H9 (cell line): ENCODE measurements at regions not wholly inside any gene's neighbourhood (a gene's known extent, or its start where the extent isn't known, plus 50 kb on each side); places are given as distances from the start of the nearest gene placed in this dataset.

Source experiments
- DNase-seq: peaks from one replicate; pipeline ENCODE4 v3.0.0-alpha.2; 2017
- H2AFZ ChIP-seq: one replicate; pipeline ENCODE4 v1.6.1; 2013; ENCODE audit warnings: mild to moderate bottlenecking, low read length, control low read depth, moderate library complexity
- H2AK5ac ChIP-seq: 2 replicates; pipeline ENCODE4 v1.6.1; 2013; ENCODE audit warnings: low read length, control low read depth, mixed read lengths; ENCODE audit not compliant: insufficient read length
- H2BK120ac ChIP-seq: one replicate; pipeline ENCODE4 v1.6.1; 2013; ENCODE audit warnings: low read depth, mild to moderate bottlenecking, low read length, control low read depth, inconsistent platforms; ENCODE audit not compliant: poor library complexity, severe bottlenecking
- H2BK12ac ChIP-seq: 2 replicates; pipeline ENCODE4 v1.6.1; 2013; ENCODE audit warnings: low read length, control low read depth, mixed read lengths, low read depth; ENCODE audit not compliant: insufficient read length
- H2BK15ac ChIP-seq: 2 replicates; pipeline ENCODE4 v1.6.1; 2013; ENCODE audit warnings: low read depth, low read length, control low read depth
- H2BK20ac ChIP-seq: one replicate; pipeline ENCODE4 v1.6.1; 2013; ENCODE audit warnings: low read depth, mild to moderate bottlenecking, low read length, control low read depth, inconsistent platforms; ENCODE audit not compliant: poor library complexity, severe bottlenecking
- H2BK5ac ChIP-seq: 2 replicates; pipeline ENCODE4 v1.6.1; 2013; ENCODE audit warnings: low read length, control low read depth, mixed read lengths; ENCODE audit not compliant: insufficient read length
- H3K14ac ChIP-seq: 2 replicates; pipeline ENCODE4 v1.6.1; 2013; ENCODE audit warnings: low read length, control low read depth; ENCODE audit not compliant: insufficient read depth
- H3K18ac ChIP-seq: 2 replicates; pipeline ENCODE4 v1.6.1; 2013; ENCODE audit warnings: low read depth, mild to moderate bottlenecking, mixed read lengths, low read length, control low read depth; ENCODE audit not compliant: insufficient read length
- H3K23ac ChIP-seq: 2 replicates; pipeline ENCODE4 v1.6.1; 2013; ENCODE audit warnings: low read length, control low read depth, mixed read lengths, low read depth; ENCODE audit not compliant: insufficient read length
- H3K23me2 ChIP-seq: 2 replicates; pipeline ENCODE4 v1.6.1; 2013; ENCODE audit warnings: low read depth, mild to moderate bottlenecking, mixed read lengths, low read length, control low read depth; ENCODE audit not compliant: insufficient read length, poor library complexity, severe bottlenecking
- H3K27ac ChIP-seq: 2 replicates; pipeline ENCODE4 v1.5.1; 2013; ENCODE audit warnings: low read length, control low read depth, mixed read lengths, low read depth; ENCODE audit not compliant: insufficient read length
- H3K27me3 ChIP-seq: 2 replicates; pipeline ENCODE4 v1.6.1; 2013; ENCODE audit warnings: low read length, control low read depth, inconsistent platforms; ENCODE audit not compliant: insufficient read depth
- H3K4ac ChIP-seq: 2 replicates; pipeline ENCODE4 v1.6.1; 2013; ENCODE audit warnings: low read depth, mild to moderate bottlenecking, control low read depth, inconsistent platforms, low read length, moderate library complexity
- H3K4me1 ChIP-seq: 2 replicates; pipeline ENCODE4 v1.6.1; 2013; ENCODE audit warnings: low read length, control low read depth, inconsistent platforms; ENCODE audit not compliant: insufficient read depth
- H3K4me2 ChIP-seq: 2 replicates; pipeline ENCODE4 v1.6.1; 2013; ENCODE audit warnings: low read length, control low read depth, mixed read lengths; ENCODE audit not compliant: insufficient read length, insufficient read depth
- H3K56ac ChIP-seq: 2 replicates; pipeline ENCODE4 v1.6.1; 2013; ENCODE audit warnings: low read depth, mild to moderate bottlenecking, mixed read lengths, low read length, control low read depth; ENCODE audit not compliant: insufficient read length
- H3K79me1 ChIP-seq: 2 replicates; pipeline ENCODE4 v1.6.1; 2013; ENCODE audit warnings: low read depth, mild to moderate bottlenecking, moderate library complexity, low read length, control low read depth, inconsistent platforms; ENCODE audit not compliant: insufficient read depth, poor library complexity, severe bottlenecking
- H3K79me2 ChIP-seq: 2 replicates; pipeline ENCODE4 v1.6.1; 2013; ENCODE audit warnings: low read length, control low read depth, inconsistent platforms; ENCODE audit not compliant: insufficient read depth
- H3K9ac ChIP-seq: 2 replicates; pipeline ENCODE4 v1.6.1; 2013; ENCODE audit warnings: low read length, control low read depth, mixed read lengths; ENCODE audit not compliant: insufficient read length; ENCODE audit errors: extremely low read depth
- H3K9me3 ChIP-seq: one replicate; pipeline ENCODE4 v1.6.1; 2013; ENCODE audit warnings: low read depth, low read length, inconsistent platforms; ENCODE audit not compliant: control insufficient read depth
- H3T11ph ChIP-seq: one replicate; pipeline ENCODE4 v1.6.1; 2013; ENCODE audit warnings: mild to moderate bottlenecking, low read length, control low read depth, inconsistent platforms
- H4K20me1 ChIP-seq: one replicate; pipeline ENCODE4 v1.6.1; 2013; ENCODE audit not compliant: control insufficient read depth, insufficient read length, insufficient read depth
- H4K5ac ChIP-seq: 2 replicates; pipeline ENCODE4 v1.6.1; 2013; ENCODE audit warnings: low read depth, mild to moderate bottlenecking, mixed read lengths, low read length, control low read depth; ENCODE audit not compliant: insufficient read length
- H4K8ac ChIP-seq: replicated peaks from 2 replicates; pipeline ENCODE4 v1.6.1; 2013; ENCODE audit warnings: low read length, control low read depth, mixed read lengths, low read depth; ENCODE audit not compliant: insufficient read length
- H4K91ac ChIP-seq: 2 replicates; pipeline ENCODE4 v1.6.1; 2013; ENCODE audit warnings: low read depth, mild to moderate bottlenecking, moderate library complexity, mixed read lengths, low read length, control low read depth; ENCODE audit not compliant: insufficient read length
- H3K27ac Mint-ChIP-seq, 3 experiments: 2 replicates in 2 of 3; 3 replicates in 1 of 3; pipeline ENCODE4 v1.8.0; 2020 to 2021; ENCODE audit warnings: mixed read lengths in 3 of 3, mild to moderate bottlenecking in 1 of 3, moderate library complexity in 1 of 3
- H3K27me3 Mint-ChIP-seq: 2 replicates; pipeline ENCODE4 v1.8.0; 2021; ENCODE audit warnings: low read depth, mild to moderate bottlenecking, moderate library complexity, mixed read lengths
- H3K36me3 Mint-ChIP-seq, 3 experiments: 2 replicates in 2 of 3; 3 replicates in 1 of 3; pipeline ENCODE4 v1.8.0; 2020 to 2021; ENCODE audit warnings: low read depth in 3 of 3, mixed read lengths in 3 of 3; ENCODE audit not compliant: insufficient read depth in 1 of 3
- H3K4me1 Mint-ChIP-seq, 2 experiments: 2 replicates each; pipeline ENCODE4 v1.8.0; 2020; ENCODE audit warnings: mixed read lengths in 2 of 2
- H3K4me3 Mint-ChIP-seq, 2 experiments: 2 replicates in 1 of 2; 3 replicates in 1 of 2; pipeline ENCODE4 v1.8.0; 2020 to 2021; ENCODE audit warnings: mild to moderate bottlenecking in 2 of 2, mixed read lengths in 2 of 2, moderate library complexity in 1 of 2
- H3K9me3 Mint-ChIP-seq, 2 experiments: 2 replicates in 1 of 2; 3 replicates in 1 of 2; pipeline ENCODE4 v1.8.0; 2020; ENCODE audit warnings: mild to moderate bottlenecking in 2 of 2, mixed read lengths in 2 of 2, moderate library complexity in 1 of 2
- CTCF ChIP-seq: fragments of 200-600 bp; sonication (generic); conservative IDR thresholded peaks from 3 replicates; pipeline ENCODE4 v1.8.0; 2021; ENCODE audit warnings: antibody characterized with exemption, mild to moderate bottlenecking
- WGBS: extraction: QIAGEN DNeasy Blood & Tissue Kit; methylation state at CpG from one replicate; pipeline ENCODE4 v1.1.7; 2013; ENCODE audit warnings: missing lambda C conversion rate, low lambda C conversion rate, mixed read lengths; ENCODE audit not compliant: insufficient read length; ENCODE audit errors: extremely low coverage; 5-methylcytosine and 5-hydroxymethylcytosine counted together

- DNase-seq, result no peak
- H3K4me1 ChIP-seq, result no peaks in the 10 kb centered on the region
- H3K9me3 Mint-ChIP-seq, result peaks cover 6 to 8% of the 10 kb centered on the region in 2 experiments; a peak in 4 of 5 replicates
- H3T11ph ChIP-seq, result no peak overlapping the region
- no peak overlapping the region for H2AFZ ChIP-seq
- peaks cover 16% of the 10 kb centered on the region for H3K27me3 Mint-ChIP-seq
- H3K4ac ChIP-seq, result no peak overlapping the region
- H4K5ac ChIP-seq, result no peak overlapping the region
- no peak overlapping the region for H2BK12ac ChIP-seq
- no peaks in the 10 kb centered on the region for H3K79me2 ChIP-seq
- no peak overlapping the region for H3K27ac Mint-ChIP-seq
- H2BK20ac ChIP-seq, result no peak overlapping the region
- no peaks in the 10 kb centered on the region for H3K27me3 ChIP-seq
- no peak overlapping the region for H3K56ac ChIP-seq
- no peak overlapping the region for H4K8ac ChIP-seq
- no peaks in the 10 kb centered on the region for H3K79me1 ChIP-seq
- peaks cover 0 to 6% (median 3%) of the 10 kb centered on the region in 3 experiments; a peak in 3 of 7 replicates for H3K36me3 Mint-ChIP-seq
- H3K27ac ChIP-seq, result no peak overlapping the region
- H2BK5ac ChIP-seq, result no peak overlapping the region
- H3K14ac ChIP-seq, result no peak overlapping the region
- H3K23me2 ChIP-seq, result no peaks in the 10 kb centered on the region
- H3K18ac ChIP-seq, result no peak overlapping the region
- H2AK5ac ChIP-seq, result no peak overlapping the region
- H3K9ac ChIP-seq, result no peak overlapping the region
- no peak overlapping the region for H2BK120ac ChIP-seq
- no peaks in the 10 kb centered on the region for H3K9me3 ChIP-seq
- H3K23ac ChIP-seq, result no peak overlapping the region
- no CpG with 5 or more reads among the region's 3 CpGs for WGBS
- no peak overlapping the region for H3K4me2 ChIP-seq
- H3K4me1 Mint-ChIP-seq, result no peaks in the 10 kb centered on the region
- no peak for TF ChIP-seq CTCF
- no peaks in the 10 kb centered on the region for H4K20me1 ChIP-seq
- H2BK15ac ChIP-seq, result no peak overlapping the region
- no peak overlapping the region for H3K4me3 Mint-ChIP-seq
- H4K91ac ChIP-seq, result no peak overlapping the region
Measured at GRCh38 chr16:54418903-54419302, 132.3 kb upstream of the IRX3 start.
